Chondrocyte (in vitro differentiated cells): ENCODE measurements at regions not wholly inside any gene's neighbourhood (a gene's known extent, or its start where the extent isn't known, plus 50 kb on each side); places are given as distances from the start of the nearest gene placed in this dataset.

Experiments
- DNase-seq: peaks from one replicate; pipeline ENCODE4 v3.0.0; 2021; ENCODE audit warnings: mixed read lengths, low spot score
- H3K27ac Mint-ChIP-seq: one replicate; pipeline ENCODE4 v1.8.0; 2021; ENCODE audit warnings: mild to moderate bottlenecking, moderate library complexity, mixed read lengths; ENCODE audit not compliant: unreplicated experiment
- H3K27me3 Mint-ChIP-seq: 2 replicates; pipeline ENCODE4 v1.8.0; 2021; ENCODE audit warnings: low read depth, mixed read lengths
- H3K36me3 Mint-ChIP-seq: 2 replicates; pipeline ENCODE4 v1.8.0; 2021; ENCODE audit warnings: low read depth, mixed read lengths
- H3K4me1 Mint-ChIP-seq: 2 replicates; pipeline ENCODE4 v1.8.0; 2021; ENCODE audit warnings: low read depth, mild to moderate bottlenecking, mixed read lengths
- H3K4me3 Mint-ChIP-seq: one replicate; pipeline ENCODE4 v1.8.0; 2021; ENCODE audit warnings: mild to moderate bottlenecking, moderate library complexity, mixed read lengths; ENCODE audit not compliant: unreplicated experiment
- H3K9me3 Mint-ChIP-seq: 2 replicates; pipeline ENCODE4 v1.8.0; 2021; ENCODE audit warnings: low read depth, mixed read lengths
- CTCF ChIP-seq: fragments of 200-600 bp; sonication (generic); IDR thresholded peaks from 2 replicates; pipeline ENCODE4 v1.5.0; 2021; ENCODE audit warnings: antibody characterized with exemption, mild to moderate bottlenecking, moderate library complexity

- no peaks in the 10 kb centered on the region for H3K4me1 Mint-ChIP-seq
- no peaks in the 10 kb centered on the region for H3K27me3 Mint-ChIP-seq
- H3K9me3 Mint-ChIP-seq, result no peaks in the 10 kb centered on the region
- no peak overlapping the region for H3K27ac Mint-ChIP-seq
- no peak overlapping the region for H3K4me3 Mint-ChIP-seq
- no peak for DNase-seq
- TF ChIP-seq CTCF, result no peak
- no peaks in the 10 kb centered on the region for H3K36me3 Mint-ChIP-seq
These were observed 354.2 kb upstream of the PIK3C3 start for GRCh38 chr18:41600693-41601391.

DNA sequence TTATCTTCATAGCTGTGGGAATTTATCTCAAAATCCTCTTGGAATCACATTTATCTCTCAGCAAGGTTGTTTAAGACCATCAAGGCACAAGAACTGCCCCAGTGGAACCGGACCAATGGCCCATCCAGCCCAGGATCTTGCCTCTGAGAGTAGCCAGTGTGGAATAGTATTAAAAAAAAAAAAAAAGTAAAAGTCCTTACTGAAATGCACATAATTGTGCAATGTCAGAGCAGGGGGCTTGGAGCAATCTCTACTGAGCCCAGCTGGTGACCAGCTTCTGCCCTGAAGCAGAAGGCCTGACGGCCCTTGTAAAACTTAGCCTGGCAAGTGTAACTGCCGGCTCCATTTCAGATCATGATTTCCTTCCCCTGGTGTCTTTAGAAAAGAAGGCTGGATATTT is 355.6 kb upstream of the PIK3C3 start:
- H3K27ac Mint-ChIP-seq, result no peak overlapping the region
- no peak for DNase-seq
- no peak overlapping the region for H3K4me3 Mint-ChIP-seq
- no peaks in the 10 kb centered on the region for H3K27me3 Mint-ChIP-seq
- no peaks in the 10 kb centered on the region for H3K36me3 Mint-ChIP-seq
- TF ChIP-seq CTCF, result no peak
- H3K4me1 Mint-ChIP-seq, result peaks cover 7% of the 10 kb centered on the region
- H3K9me3 Mint-ChIP-seq, result no peaks in the 10 kb centered on the region

DNA sequence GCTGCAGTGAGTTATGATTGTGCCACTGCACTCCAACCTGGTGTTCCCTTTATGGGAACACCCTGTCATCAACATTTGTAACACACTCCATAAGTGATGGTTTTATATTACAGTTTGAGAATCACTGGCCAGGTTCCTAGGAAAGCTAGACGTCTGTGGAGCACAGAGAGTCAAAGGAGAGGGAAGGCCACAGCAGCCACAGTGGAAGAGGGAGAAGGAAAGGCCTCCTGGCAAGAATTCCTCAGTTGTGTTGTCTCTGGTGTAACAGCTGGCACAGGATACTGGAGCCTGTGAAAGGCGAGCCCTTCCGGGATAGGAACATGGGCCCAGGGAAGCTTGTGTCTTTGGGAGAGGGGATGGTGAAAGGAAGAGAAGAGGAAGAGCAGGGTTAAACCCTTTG is 360.5 kb upstream of the PIK3C3 start:
- no peak for DNase-seq
- peak overlapping the region; percentile 47 for H3K27ac Mint-ChIP-seq
- H3K27me3 Mint-ChIP-seq, result no peaks in the 10 kb centered on the region

DNA sequence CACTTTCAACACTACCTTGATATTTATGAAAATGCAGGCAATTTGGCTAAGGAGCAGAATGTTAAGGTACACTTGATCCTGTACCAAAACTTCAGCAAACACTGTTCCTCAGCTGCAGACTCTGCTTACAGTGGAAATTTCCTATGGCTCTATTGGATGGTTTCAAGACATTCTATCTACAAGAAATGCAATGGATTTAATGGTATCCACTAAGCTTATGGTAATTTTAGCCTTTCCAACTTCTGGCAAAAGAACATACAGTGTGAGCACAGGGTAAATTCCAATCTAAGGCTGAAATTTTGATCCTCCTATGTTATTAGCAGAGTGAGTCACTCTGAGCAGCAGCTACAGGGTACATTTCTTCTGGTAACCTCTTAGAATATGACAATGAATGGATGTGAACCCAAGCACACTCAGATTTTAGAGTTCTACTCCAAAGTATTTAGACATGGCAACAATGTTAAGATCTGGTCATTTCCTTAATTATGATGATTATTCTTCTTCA is 361.8 kb upstream of the PIK3C3 start:
- TF ChIP-seq CTCF, result no peak
- no peak for DNase-seq
- Mint-ChIP-seq H3K4me1 (peaks cover 18% of the 10 kb centered on the region), H3K27me3 (no peaks in the 10 kb centered on the region), H3K4me3 (no peak overlapping the region), H3K27ac (no peak overlapping the region), H3K9me3 (no peaks in the 10 kb centered on the region), H3K36me3 (no peaks in the 10 kb centered on the region)

More for the DNA sequence above, 360.5 kb upstream of the PIK3C3 start:
- no peak overlapping the region for H3K4me3 Mint-ChIP-seq
- H3K4me1 Mint-ChIP-seq, result peaks cover 16% of the 10 kb centered on the region
- no peak for TF ChIP-seq CTCF
- no peaks in the 10 kb centered on the region for H3K9me3 Mint-ChIP-seq
- H3K36me3 Mint-ChIP-seq, result no peaks in the 10 kb centered on the region

DNA sequence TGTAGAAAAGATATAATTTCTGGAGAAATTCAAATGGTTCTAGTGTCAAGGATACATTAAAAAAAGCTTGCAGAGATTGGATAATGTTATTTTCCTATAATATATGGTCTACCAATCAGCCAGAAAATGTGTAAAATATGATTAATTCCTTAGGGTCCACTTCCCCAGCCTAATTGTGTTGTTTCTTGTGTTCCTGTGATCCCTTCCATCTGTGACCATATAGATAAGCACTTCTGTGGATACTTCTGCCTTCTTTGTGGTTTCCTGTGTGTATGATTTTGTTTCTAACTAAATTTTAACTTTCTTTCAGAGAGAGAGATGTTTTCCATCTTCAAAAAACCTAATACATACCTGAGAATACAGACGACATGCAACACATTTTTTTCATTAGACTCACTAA is 367.1 kb upstream of the PIK3C3 start:
- no peak for TF ChIP-seq CTCF
- Mint-ChIP-seq H3K9me3 (no peaks in the 10 kb centered on the region), H3K27me3 (no peaks in the 10 kb centered on the region), H3K27ac (no peak overlapping the region), H3K4me1 (peaks cover 3% of the 10 kb centered on the region), H3K36me3 (no peaks in the 10 kb centered on the region), H3K4me3 (no peak overlapping the region)
- no peak for DNase-seq
